Naive thymus-derived CD8-positive, alpha-beta T cell (primary cell): ENCODE measurements at regions not wholly inside any gene's neighbourhood (a gene's known extent, or its start where the extent isn't known, plus 50 kb on each side); places are given as distances from the start of the nearest gene placed in this dataset.

Experiments
- ATAC-seq, 2 donors: fragments of 150-1000 bp; cut with Tn5 transposase in 1 of 2; sonication (Bioruptor Pico), chemical (Tn5 transposase) in 1 of 2; 1 replicate in 1 of 2; 2 replicates in 1 of 2; pipeline ENCODE4 v1.10.0; 2021; ENCODE audit warnings: mild to moderate bottlenecking in 2 of 2, moderate library complexity in 2 of 2
- POLR2A ChIA-PET: fragments of 350-600 bp; sonication (Branson Sonifier 250); formaldehyde crosslinking; loops from one replicate; lab custom pipeline; 2021; ENCODE audit warnings: antibody characterized with exemption; lab: Charles Lee
- DNase-seq, 10 donors: peaks; one replicate each; pipeline versions ENCODE4 v3.0.0 to v3.0.0-alpha.2; 2020 to 2022
- H3K27ac Mint-ChIP-seq, 10 donors: one replicate each; pipeline ENCODE4 v1.8.0; 2020 to 2022; ENCODE audit warnings: mild to moderate bottlenecking in 10 of 10, mixed read lengths in 10 of 10, moderate library complexity in 4 of 10, inconsistent platforms in 1 of 10
- H3K27me3 Mint-ChIP-seq, 5 donors: one replicate each; pipeline ENCODE4 v1.8.0; 2021 to 2022; ENCODE audit warnings: mixed read lengths in 5 of 5
- H3K36me3 Mint-ChIP-seq, 3 donors: one replicate each; pipeline ENCODE4 v1.8.0; 2020 to 2022; ENCODE audit warnings: mixed read lengths in 3 of 3, mild to moderate bottlenecking in 2 of 3, inconsistent platforms in 1 of 3
- H3K4me1 Mint-ChIP-seq, 4 donors: one replicate each; pipeline ENCODE4 v1.8.0; 2021 to 2022; ENCODE audit warnings: mixed read lengths in 4 of 4
- H3K4me3 Mint-ChIP-seq, 10 donors: one replicate each; pipeline ENCODE4 v1.8.0; 2020 to 2022; ENCODE audit warnings: mild to moderate bottlenecking in 10 of 10, mixed read lengths in 10 of 10, moderate library complexity in 6 of 10, inconsistent platforms in 1 of 10
- H3K9me3 Mint-ChIP-seq, 9 donors: one replicate each; pipeline ENCODE4 v1.8.0; 2020 to 2022; ENCODE audit warnings: mixed read lengths in 9 of 9, mild to moderate bottlenecking in 3 of 9, inconsistent platforms in 1 of 9, moderate library complexity in 1 of 9

DNA sequence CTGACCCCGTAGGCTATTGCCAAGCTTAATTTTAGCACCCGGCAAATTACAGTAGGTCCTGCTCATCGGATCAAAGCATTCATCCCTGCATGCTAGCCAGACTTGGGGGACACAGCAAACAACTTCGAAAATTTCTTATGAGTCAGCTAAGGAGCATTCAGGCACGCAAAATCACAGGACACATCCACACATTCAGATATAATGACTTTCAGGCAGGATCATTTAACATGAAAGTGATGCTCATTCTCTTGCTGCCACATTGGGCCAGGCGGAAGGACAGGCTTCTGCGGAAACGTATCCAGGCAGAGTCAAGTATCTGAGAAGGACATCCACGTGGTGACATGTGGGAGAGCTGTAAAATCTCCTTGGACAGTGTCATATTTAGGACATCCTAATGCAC, 474.0 kb upstream of the NRP1 start:
- H3K4me1 Mint-ChIP-seq: no peaks in the 10 kb centered on the region
- H3K4me3 Mint-ChIP-seq: no peak overlapping the region
- peaks cover 0 to 6% (median 0%) of the 10 kb centered on the region in 5 donors for H3K27me3 Mint-ChIP-seq
- no peak overlapping the region for H3K27ac Mint-ChIP-seq
- DNase-seq (no peak), ATAC-seq (no peak)
- H3K36me3 Mint-ChIP-seq: no peaks in the 10 kb centered on the region
- POLR2A ChIA-PET: no interaction called here
- no peaks in the 10 kb centered on the region for H3K9me3 Mint-ChIP-seq

DNA sequence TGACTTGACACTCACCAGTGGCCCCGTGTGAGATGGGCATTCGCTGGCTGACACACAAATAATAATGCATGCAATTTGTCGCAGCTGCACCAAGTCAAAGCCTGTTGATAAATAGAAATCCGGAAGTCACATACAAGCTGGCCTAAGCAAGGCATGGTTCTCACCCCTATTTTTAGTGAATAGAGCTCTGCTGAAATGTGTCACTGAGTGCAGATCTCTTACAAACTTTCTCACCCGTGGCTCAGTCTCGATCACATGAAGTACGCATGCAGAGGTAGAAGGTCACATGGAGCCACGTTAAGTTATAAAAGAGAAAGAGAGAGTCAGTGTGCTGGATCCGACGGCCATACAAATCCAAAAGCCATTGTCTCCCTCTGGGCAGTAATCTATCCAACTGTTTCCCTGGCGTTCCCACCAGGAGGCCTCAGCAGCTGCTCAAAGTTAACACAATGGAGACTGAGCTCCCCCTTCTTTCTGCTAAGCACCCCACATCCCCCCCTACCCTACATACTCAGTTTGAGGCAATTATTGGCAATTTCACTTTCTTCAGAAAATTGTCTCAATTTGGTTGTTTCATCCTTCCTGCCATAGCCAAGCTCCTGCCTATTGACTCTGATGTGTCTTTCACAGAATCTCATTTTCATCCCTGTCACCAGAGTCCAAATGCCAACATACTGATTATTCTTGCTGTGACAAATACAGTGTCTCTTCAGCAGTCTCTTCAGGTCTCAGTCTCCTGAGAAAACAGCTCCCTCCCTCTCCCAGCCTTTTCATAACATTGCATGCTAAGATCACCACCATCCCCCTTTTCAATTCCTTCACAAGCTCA, 473.3 kb upstream of the NRP1 start:
- DNase-seq (no peak), ATAC-seq (no peak)
- Mint-ChIP-seq H3K4me3 (no peak overlapping the region), H3K4me1 (no peaks in the 10 kb centered on the region), H3K36me3 (no peaks in the 10 kb centered on the region), H3K27me3 (peaks cover 0 to 6% (median 0%) of the 10 kb centered on the region in 5 donors), H3K27ac (no peak overlapping the region), H3K9me3 (no peaks in the 10 kb centered on the region)
- POLR2A ChIA-PET: no interaction called here

DNA sequence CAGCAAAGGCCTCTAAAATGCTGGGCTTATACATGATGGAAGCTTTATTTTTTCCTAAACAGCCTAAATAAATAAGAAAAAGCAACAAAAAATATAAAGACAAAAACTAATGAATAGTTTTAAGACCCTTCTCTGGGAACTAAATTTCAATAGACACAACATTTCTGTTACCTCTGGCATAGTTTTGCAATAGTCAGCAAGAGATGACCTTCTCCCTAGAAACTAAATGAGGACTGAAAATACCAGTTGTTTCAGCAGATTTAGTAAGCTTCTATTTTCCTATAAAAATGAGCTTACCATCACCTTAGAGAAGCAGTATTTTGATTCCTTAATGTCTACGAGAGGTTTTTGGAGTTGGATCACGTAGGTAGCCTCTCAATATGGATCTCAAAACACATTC, 471.4 kb upstream of the NRP1 start:
- ATAC-seq: no peak
- POLR2A ChIA-PET: no interaction called here
- no peak overlapping the region for H3K4me3 Mint-ChIP-seq
- H3K9me3 Mint-ChIP-seq: no peaks in the 10 kb centered on the region
- no peaks in the 10 kb centered on the region for H3K36me3 Mint-ChIP-seq
- no peak overlapping the region for H3K27ac Mint-ChIP-seq
- no peak for DNase-seq
- no peaks in the 10 kb centered on the region for H3K4me1 Mint-ChIP-seq
- peaks cover 0 to 3% (median 0%) of the 10 kb centered on the region in 5 donors for H3K27me3 Mint-ChIP-seq

DNA sequence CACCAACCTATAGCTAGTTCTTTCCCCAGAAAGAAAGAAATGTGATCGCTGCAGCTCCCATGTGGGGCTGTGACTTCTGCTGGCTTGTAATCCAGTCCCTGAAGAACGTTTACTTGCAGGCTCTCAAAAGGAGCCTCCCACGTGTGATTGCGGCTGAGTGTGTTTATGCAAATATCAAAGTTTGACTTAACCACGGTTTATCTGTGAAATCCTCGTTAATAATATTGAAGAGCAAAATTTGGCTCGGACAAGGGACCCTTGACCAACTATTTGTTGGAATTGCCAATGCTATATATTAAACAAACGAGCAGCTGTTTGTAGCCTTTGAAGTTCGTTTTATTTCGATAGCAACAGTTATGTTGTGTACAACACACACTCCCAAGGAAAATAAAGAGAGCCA, 470.1 kb upstream of the NRP1 start:
- H3K36me3 Mint-ChIP-seq: no peaks in the 10 kb centered on the region
- no peak overlapping the region for H3K4me3 Mint-ChIP-seq
- no peaks in the 10 kb centered on the region for H3K4me1 Mint-ChIP-seq
- no peak for ATAC-seq
- POLR2A ChIA-PET: no interaction called here
- DNase-seq: no peak
- H3K27ac Mint-ChIP-seq: no peak overlapping the region
- H3K27me3 Mint-ChIP-seq: peaks cover 0 to 3% (median 0%) of the 10 kb centered on the region in 5 donors
- H3K9me3 Mint-ChIP-seq: no peaks in the 10 kb centered on the region

DNA sequence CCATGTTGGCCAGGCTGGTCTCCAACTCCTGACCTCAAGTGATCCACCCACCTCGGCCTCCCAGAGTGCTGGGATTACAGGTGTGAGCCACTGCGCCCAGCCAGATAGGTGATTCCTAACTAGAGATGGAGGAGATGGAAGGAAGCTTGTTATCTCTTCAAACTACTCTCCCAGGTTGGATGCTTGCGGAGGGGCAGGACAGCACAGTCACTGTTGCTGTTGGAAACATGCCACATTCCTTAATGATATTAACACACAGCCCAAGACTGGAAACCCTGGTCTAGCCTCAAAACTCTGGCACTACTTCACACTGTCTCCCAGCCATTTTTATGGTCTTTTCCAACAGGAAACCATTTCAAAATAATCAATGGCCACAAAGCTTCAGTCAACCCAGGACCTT, 468.8 kb upstream of the NRP1 start:
- H3K27me3 Mint-ChIP-seq: peaks cover 0 to 3% (median 0%) of the 10 kb centered on the region in 5 donors
- no peak for DNase-seq
- no peaks in the 10 kb centered on the region for H3K9me3 Mint-ChIP-seq
- no peak overlapping the region for H3K4me3 Mint-ChIP-seq
- no peak overlapping the region for H3K27ac Mint-ChIP-seq
- POLR2A ChIA-PET: no interaction called here
- no peak for ATAC-seq
- H3K4me1 Mint-ChIP-seq: no peaks in the 10 kb centered on the region
- no peaks in the 10 kb centered on the region for H3K36me3 Mint-ChIP-seq

DNA sequence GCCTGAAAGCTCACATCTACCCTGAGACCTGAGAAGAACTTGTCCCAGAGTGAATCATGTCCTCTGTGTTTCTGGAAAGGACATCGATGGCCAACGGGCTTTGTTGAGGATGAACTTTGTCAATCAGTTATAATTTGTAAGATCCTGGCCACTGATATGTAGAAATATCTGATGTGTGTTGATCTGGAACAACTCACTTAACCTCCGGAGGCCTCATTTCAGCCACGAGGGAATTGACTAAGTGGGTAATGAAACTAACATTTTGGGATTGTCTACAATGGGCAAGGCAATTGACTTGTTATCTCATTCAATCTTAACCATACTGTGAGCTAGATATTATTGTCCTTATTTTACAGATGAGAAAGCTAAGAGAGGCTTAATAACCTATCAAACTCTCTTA, 468.1 kb upstream of the NRP1 start:
- ATAC-seq (no peak), DNase-seq (no peak)
- Mint-ChIP-seq H3K27ac (no peak overlapping the region), H3K27me3 (peaks cover 0 to 3% (median 0%) of the 10 kb centered on the region in 5 donors), H3K36me3 (no peaks in the 10 kb centered on the region), H3K4me3 (no peak overlapping the region), H3K9me3 (no peaks in the 10 kb centered on the region), H3K4me1 (no peaks in the 10 kb centered on the region)
- POLR2A ChIA-PET: no interaction called here

DNA sequence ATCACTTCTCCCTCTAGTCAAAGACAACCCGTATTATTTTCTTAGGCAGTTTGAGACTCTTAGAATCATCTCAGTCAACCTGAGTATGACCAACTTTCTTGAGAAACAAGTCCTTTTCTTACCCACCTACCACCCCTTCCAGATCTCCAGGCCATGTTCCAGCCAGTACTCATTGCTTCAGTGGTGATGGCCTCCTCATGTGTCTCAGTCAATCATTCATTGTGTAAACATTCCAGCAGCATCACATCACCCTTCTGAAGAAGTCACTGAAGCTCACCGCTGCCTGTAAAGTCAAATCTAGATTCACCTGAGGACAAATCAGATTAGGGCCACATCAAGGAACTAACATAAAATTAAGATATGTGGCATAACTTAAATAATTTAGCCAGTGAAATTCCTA, 467.2 kb upstream of the NRP1 start:
- Mint-ChIP-seq H3K27ac (no peak overlapping the region), H3K4me1 (peaks cover 0 to under 1% (median 0%) of the 10 kb centered on the region in 4 donors), H3K9me3 (no peaks in the 10 kb centered on the region), H3K36me3 (no peaks in the 10 kb centered on the region), H3K4me3 (no peak overlapping the region), H3K27me3 (peaks cover 0 to 3% (median 0%) of the 10 kb centered on the region in 5 donors)
- POLR2A ChIA-PET: no interaction called here
- DNase-seq (no peak), ATAC-seq (no peak)

DNA sequence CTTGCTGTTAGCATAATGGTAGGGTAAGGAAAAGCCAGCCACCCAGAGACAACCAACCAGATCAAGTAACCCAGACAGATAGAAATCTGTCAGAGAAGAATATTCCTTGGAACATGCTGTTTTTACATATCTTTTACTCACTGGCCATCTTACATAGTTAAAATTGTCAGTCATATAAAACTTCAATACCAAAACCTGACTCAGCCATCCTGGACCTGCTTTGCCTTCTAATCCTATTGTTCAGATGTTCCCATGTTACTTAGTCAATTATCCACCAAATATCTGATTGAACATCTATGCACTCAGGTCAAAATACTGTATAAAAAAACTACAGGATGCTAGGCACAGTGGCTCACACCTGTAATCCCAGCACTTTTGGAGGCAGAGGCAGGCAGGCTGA, 466.5 kb upstream of the NRP1 start:
- POLR2A ChIA-PET: no interaction called here

DNA sequence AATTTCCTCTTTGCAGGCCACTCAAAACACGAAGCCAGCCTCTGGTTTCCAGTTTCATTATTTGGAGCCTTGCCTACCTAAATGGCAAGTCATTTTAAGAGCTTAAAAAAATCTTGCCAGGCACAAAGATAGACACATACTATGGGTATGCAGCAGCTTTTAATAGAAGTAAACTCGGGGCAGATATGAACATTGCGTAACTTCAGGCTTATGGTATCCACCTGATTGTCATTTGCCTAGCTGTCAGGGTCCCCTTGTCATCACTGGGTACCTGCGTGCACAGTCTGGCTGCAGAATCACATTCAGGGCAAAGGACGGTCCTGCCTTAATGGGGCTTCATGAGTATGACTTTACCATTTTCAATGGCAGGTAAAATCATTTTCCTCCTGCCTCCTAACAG, 466.1 kb upstream of the NRP1 start:
- Mint-ChIP-seq H3K27ac (no peak overlapping the region), H3K4me1 (peaks cover 0 to 5% (median under 1%) of the 10 kb centered on the region in 4 donors), H3K4me3 (no peak overlapping the region), H3K9me3 (peaks cover 0 to 1% (median 0%) of the 10 kb centered on the region in 9 donors), H3K36me3 (no peaks in the 10 kb centered on the region), H3K27me3 (peaks cover 0 to 3% (median 0%) of the 10 kb centered on the region in 5 donors)
- no peak for ATAC-seq
- no peak for DNase-seq
- POLR2A ChIA-PET: no interaction called here

More for the DNA sequence above, 466.5 kb upstream of the NRP1 start:
- H3K4me1 Mint-ChIP-seq: peaks cover 0 to 4% (median 0%) of the 10 kb centered on the region in 4 donors
- no peaks in the 10 kb centered on the region for H3K36me3 Mint-ChIP-seq
- H3K27ac Mint-ChIP-seq: no peak overlapping the region
- ATAC-seq (no peak), DNase-seq (no peak)
- H3K9me3 Mint-ChIP-seq: no peaks in the 10 kb centered on the region
- H3K4me3 Mint-ChIP-seq: no peak overlapping the region
- H3K27me3 Mint-ChIP-seq: peaks cover 0 to 3% (median 0%) of the 10 kb centered on the region in 5 donors

DNA sequence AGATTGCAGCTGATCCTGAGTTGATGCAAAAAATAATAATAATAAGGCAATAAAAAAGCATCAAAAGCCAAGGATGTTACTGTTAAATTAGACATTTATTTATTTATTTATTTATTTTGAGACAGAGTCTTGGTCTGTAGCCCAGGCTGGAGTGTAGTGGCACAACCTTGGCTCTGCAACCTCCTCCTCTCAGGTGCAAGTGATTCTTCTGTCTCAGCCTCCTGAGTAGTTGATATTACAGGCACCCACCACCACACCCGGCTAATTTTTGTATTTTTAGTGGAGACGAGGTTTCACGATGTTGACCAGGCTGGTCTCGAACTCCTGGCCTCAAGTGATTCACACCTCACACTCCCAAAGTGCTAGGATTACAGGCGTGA, 465.5 kb upstream of the NRP1 start:
- H3K27me3 Mint-ChIP-seq: peaks cover 0 to 3% (median 0%) of the 10 kb centered on the region in 5 donors
- POLR2A ChIA-PET: no interaction called here
- H3K36me3 Mint-ChIP-seq: no peaks in the 10 kb centered on the region
- H3K9me3 Mint-ChIP-seq: peaks cover 0 to 2% (median 0%) of the 10 kb centered on the region in 9 donors
- H3K27ac Mint-ChIP-seq: no peak overlapping the region
- H3K4me1 Mint-ChIP-seq: peaks cover 0 to 10% (median 1%) of the 10 kb centered on the region in 4 donors
- H3K4me3 Mint-ChIP-seq: no peak overlapping the region
- DNase-seq (no peak), ATAC-seq (no peak)

DNA sequence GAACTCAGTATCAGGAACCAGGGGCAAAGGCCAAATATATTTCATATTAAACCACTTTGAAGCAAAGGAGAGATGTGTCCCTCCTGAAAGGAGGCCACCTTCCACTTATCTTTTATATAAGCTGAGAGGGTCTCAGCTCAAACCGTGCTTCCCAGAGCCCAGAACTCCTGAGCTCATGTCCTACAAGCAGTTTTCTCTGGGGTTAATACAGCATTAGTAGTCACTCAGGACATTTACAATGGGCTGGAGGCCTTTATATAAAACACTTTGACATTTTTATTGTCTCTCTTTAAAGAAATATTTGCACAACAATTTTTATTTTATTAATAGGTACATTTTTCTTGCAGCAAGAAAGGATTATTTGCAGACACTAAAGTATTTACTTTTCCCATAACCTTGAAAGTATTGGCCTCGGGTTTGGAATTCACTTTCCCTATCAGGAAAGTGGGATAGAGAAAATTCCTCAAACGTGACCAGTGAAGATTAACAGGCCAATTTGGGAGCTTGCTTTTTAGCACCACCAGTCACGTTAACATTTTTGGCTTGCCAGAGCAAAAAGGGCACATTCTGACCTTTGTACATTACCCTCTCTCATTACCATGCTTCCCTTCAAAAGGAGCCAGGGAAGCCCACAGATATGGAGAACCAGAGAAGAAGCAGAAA, 464.9 kb upstream of the NRP1 start:
- H3K27me3 Mint-ChIP-seq: peaks cover 0 to 3% (median 0%) of the 10 kb centered on the region in 5 donors
- H3K4me1 Mint-ChIP-seq: peaks cover 0 to 11% (median 1%) of the 10 kb centered on the region in 4 donors
- peaks cover 0 to 2% (median 0%) of the 10 kb centered on the region in 9 donors for H3K9me3 Mint-ChIP-seq
- no peaks in the 10 kb centered on the region for H3K36me3 Mint-ChIP-seq
- no peak overlapping the region for H3K4me3 Mint-ChIP-seq
- H3K27ac Mint-ChIP-seq: no peak overlapping the region
- ATAC-seq (no peak), DNase-seq (no peak)
- POLR2A ChIA-PET: no interaction called here

DNA sequence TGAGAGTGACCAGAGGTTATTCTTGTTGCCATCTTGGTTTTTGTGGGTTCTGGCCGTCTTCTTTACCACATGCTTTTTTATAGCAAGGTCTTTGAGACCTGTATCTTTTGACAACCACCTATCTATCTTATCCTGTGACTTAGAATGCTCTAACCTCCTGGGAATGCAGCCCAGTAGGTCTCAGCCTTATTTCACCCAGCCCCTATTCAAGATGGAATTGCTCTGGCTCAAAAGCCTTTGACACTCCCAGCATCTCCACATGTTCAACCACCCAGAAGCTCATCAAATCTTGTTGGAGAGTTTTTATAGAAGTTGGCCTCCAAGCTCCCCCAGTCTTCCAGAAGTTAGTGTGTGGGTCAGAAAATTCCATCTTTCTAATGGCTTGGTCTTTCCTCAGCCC, 464.3 kb upstream of the NRP1 start:
- Mint-ChIP-seq H3K9me3 (peaks cover 0 to 2% (median 0%) of the 10 kb centered on the region in 9 donors), H3K27ac (no peak overlapping the region), H3K36me3 (no peaks in the 10 kb centered on the region), H3K27me3 (peaks cover 0 to 2% (median 0%) of the 10 kb centered on the region in 5 donors), H3K4me1 (peaks cover 0 to 13% (median 1%) of the 10 kb centered on the region in 4 donors), H3K4me3 (no peak overlapping the region)
- no peak for ATAC-seq
- DNase-seq: no peak
- POLR2A ChIA-PET: no interaction called here

DNA sequence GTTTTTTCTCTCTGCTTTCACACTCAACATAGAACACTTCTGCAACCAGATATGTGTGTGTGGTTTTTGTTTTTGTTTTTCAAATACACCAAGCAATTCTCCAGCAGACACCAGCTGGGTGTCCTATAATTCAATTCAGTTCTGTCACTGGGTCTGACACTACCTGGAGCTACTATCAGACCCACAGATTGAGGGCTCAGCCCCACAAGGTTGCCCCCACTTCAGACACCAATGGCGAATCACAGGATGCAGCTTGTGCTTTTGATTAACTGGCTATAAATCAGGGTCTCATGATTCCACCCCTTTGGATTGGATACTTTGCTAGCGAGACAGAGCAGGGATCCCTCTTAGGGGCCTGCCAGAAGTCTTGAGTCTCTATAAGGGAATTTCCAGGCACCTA, 462.2 kb upstream of the NRP1 start:
- H3K27ac Mint-ChIP-seq: no peak overlapping the region
- no peak for DNase-seq
- no peak for ATAC-seq
- no peaks in the 10 kb centered on the region for H3K36me3 Mint-ChIP-seq
- POLR2A ChIA-PET: no interaction called here
- H3K9me3 Mint-ChIP-seq: peaks cover 0 to 2% (median 0%) of the 10 kb centered on the region in 9 donors
- H3K4me1 Mint-ChIP-seq: peaks cover 0 to 13% (median 1%) of the 10 kb centered on the region in 4 donors
- no peaks in the 10 kb centered on the region for H3K27me3 Mint-ChIP-seq
- H3K4me3 Mint-ChIP-seq: no peak overlapping the region
